GM21619 (cell line): ENCODE measurements at regions not wholly inside any gene's neighbourhood (a gene's known extent, or its start where the extent isn't known, plus 50 kb on each side); places are given as distances from the start of the nearest gene placed in this dataset.

Experiments used
- ATAC-seq: cut with Tn5 transposase; IDR thresholded peaks from one replicate; pipeline ENCODE4 v1.9.1; 2021; ENCODE audit not compliant: unreplicated experiment

DNA sequence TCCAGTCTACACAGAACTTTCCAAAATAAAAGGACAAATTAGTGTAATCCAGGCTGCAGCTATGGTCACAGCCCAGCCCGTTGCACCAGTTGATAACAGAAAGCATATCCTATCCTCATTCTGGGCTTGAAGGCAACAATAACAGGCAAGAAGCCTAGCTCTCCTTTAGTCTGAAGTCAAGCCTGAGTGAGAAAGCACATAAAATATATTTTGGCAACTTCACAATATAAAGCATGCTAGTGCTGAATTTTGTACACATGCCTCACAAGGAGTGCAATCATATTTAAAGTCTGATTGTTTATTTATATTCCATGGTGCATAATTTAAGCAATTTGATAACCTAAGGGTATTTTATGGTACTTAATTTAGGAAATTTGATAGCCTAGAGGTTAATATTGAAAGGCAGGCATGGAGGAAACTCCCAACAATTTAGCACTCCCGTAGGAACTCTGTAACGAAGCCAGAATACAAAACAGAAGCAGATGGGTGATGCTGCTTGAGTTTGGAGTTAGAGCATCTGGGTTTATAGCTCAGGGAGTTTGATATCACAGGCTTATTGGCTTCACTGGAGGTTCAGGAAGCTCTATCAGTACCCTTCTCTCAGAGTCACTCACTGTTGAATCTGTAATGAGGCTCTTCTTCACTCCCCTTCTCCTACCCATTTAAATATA lies 1199.1 kb upstream of the GYPC start:
- ATAC-seq, result no peak

DNA sequence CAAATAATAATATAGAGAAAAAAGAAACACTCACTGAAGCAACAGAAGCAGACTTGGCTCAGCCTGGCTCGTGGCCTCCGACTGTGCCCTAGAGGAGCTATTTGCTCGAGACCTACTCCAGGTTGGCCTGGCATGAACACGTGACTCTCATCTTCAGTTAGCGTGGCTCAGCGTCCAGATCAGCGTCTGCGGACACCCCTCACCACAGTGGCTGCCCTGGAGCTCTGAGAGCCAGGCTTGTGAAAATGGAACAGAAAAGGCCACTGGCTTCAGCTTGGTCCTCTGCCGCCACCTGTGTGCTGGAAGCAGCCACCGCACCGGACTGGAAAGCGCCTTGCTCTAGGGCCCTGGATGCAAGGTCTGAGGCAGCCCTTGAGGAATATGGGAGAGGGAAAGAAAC lies 1184.0 kb upstream of the GYPC start:
- no peak for ATAC-seq

DNA sequence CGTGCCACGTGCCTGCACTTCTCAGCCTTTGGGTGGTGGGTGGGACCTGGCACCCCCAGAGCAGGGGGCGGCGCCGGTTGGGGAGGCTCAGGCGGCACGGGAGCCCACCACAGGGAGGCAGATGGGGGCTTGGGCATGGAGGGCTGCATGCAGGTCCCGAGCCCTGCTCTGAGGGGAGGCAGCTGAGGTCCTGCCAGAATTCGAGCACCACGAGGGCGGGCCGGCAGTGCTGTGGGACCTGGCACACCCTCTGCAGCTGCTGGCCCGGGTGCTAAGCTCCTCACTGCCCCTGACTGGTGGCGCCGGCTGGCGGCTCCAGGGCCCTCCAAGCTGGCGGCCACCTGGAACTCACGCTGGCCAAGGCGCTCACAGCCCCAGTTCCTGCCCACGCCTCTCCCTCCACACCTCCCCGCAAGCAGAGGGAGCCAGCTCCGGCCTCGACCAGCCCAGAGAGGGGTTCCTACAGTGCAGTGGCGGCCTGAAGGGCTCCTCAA lies 1176.8 kb upstream of the GYPC start:
- ATAC-seq, result no peak

DNA sequence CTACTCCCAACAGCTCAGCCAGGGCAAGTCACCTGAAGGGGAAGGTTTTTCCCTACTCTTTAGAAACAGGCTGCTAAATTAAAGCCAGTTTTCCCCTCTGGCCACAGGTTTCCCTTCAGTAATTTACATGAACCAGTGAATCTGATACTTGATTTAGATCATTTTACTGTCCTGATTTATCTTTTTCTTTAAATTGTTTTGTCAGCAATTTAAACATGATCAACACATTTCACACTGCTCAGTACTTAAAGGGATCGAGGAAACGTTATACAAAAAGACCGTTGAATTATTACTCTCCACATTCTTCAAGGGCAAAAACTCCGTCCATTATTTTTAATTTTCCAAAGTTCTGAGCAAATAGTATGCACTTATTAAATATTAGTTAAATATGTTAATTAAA lies 1165.7 kb upstream of the GYPC start:
- ATAC-seq, result no peak

DNA sequence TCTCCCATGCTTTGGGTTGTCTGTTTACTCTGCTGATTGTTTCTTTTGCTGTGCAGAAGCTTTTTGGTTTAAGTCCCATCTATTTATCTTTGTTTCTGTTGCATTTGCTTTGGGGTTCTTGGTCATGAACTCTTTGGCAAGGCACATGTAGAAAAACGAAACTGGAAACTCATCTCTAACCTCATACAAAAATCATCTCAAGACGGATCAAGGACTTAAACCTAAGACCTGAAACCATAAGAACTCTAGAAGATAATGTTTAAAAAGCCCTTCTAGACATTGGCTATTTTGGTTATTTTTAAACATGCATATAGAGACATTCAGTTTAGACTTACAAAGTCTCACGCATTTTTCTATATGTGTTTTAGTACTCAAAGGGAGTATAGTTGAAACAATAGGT lies 1164.3 kb upstream of the GYPC start:
- ATAC-seq, result no peak

DNA sequence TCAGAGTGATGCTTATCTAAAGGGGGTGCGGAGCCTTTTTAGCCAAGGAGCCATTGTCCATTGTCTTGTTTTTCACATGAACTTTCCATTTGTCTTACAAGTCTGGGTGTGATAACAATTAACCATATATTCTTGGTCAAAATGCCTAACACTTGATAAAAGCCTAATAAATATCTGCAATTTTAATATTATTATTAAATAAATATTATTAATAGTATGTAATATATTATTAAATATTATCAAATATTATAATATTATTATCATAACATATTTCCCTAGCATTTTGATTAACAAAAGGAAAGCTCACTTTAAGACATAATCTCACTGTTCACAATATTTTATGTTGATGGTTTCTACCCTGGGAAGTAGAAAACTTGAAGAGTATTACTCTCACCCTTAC lies 1143.6 kb upstream of the GYPC start:
- no peak for ATAC-seq

DNA sequence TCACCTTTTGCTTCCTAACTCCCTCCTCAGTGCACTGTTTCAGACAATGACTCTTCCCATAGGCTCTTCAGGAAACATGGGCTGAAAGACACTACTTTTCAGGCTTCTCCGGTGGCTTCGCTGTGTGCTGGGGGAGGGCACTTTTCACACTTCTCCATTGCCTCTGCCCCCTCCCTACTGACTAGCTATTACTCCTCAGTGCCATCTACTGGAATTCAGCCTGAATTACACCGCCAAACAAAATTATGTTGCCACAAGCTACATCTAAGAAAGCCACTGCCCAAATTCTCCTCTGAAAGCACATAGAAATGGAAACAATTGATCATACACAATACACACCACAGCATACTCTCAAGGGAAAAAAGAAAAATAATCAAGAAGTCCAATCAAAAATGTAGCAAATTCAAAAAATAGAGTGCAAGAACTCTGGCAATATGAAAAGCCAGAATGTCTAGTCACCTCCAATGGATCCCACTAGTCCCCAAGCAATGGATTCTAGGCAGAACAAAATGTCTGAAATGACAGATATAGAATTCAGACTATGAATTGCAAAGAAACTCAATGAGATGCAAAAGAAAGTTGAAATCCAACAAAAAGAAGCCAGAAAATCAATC lies 1139.4 kb upstream of the GYPC start:
- no peak for ATAC-seq

DNA sequence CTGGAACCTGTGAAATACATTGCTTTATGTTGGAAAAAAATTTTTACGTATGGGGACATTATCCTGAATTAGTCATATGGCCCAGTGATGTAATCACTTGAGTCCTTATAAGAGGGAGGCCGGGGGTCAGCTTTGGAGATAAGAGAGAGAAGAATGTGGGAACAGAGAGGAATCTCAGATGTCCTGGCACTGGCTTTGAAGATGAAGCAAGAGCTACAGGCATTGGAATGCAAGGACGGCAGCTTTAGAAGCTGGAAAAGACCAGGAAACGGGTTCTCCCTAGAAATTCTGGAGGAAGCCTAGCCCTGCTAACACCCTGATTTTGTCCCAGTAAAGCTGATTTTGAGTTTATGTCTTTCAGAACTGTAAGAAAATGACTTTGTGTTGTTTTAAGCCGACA lies 1129.9 kb upstream of the GYPC start:
- ATAC-seq, result no peak

DNA sequence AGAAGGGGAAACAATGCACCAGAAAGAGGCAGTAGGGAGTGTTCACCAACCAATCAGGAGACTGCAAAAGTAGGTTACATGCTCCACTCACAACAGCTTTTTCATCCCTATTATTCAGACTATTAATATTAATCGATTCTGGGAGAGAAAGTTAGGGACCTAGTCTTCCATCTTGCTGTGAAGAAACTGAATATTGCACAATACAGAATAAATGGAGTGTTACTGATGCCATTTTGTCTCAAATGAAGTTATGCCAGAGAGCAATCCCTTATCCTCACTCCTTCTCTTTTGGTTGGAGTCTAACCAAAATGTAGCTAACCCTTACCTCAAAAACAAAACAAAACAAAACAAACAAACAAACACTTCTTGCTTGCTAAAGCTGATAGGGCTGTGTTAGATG lies 1120.9 kb upstream of the GYPC start:
- no peak for ATAC-seq

DNA sequence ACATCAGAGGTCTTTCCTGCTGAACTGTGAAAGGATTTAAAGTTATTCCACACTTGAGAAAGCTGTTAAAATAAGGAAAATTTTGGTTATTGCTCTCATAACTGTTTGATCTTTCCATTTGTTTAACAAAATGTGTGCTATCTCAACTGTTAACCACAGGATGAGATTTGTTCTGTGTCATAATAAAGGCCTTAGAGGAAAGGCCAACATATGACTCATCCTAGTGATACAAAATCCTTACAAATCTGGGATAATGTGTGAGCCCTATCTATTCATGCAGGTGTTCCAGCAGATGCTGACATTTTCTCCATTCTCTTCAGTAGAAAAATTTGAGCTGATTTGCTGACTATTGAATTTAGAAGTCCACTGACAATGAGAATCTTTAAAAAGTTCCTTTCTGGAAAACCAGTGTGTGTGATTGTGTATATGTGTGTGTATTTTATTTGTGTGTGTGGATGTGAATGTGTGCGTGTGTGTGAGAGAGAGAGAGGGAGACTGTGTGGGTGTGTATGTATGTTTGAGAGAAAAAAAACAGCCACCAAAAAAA lies 1111.9 kb upstream of the GYPC start:
- ATAC-seq, result no peak

DNA sequence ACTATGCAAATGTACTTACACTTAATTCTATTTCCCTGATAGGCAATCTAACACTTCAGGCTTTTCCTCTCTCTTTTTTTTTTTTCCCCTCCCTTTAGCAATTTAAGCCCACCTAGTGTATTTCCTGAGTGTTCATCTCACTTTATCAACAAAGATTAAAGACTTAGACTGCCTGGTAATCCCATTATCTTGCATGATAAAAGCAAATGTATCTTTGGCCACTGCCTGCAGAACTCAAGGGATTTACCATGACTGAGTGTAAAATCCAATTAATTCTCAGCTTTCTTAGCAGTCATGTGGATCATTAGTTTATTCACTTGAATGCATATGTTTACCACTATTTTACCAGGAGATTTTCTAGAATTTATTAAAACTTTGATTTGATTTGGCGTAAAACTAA lies 1102.2 kb upstream of the GYPC start:
- ATAC-seq, result no peak

DNA sequence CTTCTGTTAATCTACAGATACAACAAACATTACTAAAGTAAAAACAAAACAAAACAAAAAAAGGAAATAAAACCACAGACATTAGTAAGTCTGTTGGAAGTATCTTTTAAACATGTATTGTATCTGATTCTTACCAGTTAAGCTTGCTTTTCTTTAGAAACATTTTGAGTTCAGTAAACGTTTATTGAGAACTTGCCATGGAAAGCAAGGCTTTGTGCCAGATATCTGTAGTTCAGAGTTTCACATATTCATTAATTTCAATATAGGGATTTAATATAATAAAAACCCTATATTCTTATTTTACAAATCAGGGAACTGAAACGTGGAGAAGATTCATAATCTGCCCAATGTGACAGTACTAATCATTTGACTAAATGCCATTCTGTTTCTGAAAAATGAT lies 1101.0 kb upstream of the GYPC start:
- no peak for ATAC-seq

DNA sequence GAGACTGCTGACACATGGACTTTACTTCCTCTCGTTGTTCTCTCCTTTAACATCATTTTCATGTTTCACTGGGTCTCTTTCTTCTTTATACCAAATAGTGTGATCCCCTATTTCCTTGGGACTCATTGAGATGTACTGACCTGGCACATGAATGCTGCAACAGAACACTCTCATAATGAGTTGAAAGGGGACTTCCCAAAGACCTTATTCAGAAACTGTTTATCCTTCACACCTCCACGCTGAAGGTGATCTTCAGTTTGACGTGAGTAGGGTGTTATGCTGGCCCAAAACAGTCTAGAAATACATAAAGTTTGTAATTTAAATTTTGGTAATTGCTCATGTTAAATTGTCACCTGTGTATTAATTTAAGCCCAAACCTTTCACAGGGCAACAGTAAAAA lies 1096.8 kb upstream of the GYPC start:
- ATAC-seq, result no peak

DNA sequence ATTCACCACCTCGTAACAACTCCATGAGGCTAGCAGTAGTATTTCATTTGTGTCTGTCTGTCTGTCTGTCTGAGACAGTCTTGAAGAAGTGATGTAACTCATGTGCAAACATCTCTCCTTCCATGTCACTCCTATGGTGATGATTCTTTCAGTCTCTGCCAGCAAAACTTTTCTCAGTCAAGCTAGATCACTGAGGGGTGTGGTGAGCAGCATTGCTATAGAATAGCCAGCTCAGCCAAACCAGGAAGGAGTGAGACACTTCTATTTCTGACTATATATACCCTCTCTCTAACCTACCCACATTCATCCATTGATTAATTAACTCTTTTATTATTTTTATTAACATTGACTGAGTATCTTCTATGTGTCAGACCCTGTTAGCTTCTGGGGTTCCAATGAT lies 1095.1 kb upstream of the GYPC start:
- ATAC-seq, result no peak

DNA sequence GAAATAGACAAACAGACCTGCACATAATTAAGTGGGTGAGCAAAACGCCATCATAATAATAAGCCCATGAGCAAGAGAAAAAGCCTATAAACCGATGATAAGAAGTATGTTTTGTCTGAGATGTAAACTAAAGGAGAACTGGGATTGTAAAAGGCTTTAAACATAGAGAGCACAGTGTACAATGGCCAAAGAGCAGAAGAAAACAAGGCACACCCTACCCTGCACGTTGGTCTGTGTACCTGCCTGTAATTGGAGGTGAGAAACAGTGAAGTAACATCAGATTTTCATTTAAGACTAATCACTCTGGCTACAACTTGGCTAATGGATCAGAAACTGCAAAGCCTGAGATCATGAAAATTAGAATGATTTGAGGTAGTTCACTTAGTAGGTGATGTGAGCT lies 1094.7 kb upstream of the GYPC start:
- ATAC-seq, result no peak

DNA sequence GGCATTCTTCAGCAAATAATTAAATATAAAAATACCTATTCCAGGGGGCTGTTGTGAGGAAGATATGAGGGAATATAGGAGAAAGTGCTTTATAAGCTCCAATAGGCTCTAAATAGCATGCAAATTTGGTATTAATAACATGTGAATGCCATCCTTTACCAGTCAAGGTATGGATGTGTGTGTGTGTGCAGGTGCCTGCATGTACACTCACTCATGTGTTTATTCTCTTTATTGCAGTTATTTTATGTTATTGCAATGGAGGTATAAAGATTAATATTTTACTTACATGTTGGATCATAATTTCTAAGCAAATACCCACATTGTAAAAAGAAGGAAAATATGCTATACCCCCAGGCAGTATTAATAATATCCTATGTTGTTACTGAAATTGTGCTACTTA lies 1093.0 kb upstream of the GYPC start:
- no peak for ATAC-seq

DNA sequence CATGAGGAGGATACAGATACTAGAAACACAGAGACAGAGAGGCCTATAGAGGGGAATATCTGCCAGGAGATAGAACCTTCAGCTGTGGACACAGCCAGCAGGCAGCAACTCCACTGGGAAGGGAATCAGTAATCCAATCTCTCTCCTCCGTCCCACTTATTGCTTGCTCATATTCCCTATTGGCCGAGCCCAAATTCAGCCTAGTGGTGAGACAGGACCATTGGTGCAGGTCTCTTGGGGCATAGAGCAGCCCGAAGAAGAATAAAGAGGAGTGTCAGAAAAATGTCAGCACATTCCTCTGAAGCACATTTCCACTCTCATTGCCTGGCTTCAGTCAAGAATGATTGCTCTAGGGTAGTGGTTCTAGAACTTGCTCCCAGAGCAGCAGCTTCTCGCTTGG lies 1091.5 kb upstream of the GYPC start:
- no peak for ATAC-seq

DNA sequence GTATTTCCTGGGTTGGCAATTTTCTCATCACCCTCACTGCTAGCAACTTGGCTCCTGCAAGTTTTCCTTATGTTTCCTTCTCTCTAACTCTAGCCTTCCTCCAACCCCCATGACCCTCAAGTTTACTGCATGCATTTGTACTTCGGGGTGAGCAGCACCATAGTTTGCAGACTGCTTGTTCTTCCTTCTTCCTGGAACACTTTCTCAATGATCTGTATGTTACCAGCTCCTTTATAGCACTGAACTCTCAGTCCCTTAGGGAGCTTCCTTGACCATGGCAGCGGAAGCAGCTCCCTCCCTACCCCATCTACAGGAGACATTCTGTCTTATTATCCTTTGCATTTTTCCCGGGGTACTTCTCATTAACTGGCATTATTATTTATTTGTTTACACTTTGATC lies 1089.5 kb upstream of the GYPC start:
- no peak for ATAC-seq

DNA sequence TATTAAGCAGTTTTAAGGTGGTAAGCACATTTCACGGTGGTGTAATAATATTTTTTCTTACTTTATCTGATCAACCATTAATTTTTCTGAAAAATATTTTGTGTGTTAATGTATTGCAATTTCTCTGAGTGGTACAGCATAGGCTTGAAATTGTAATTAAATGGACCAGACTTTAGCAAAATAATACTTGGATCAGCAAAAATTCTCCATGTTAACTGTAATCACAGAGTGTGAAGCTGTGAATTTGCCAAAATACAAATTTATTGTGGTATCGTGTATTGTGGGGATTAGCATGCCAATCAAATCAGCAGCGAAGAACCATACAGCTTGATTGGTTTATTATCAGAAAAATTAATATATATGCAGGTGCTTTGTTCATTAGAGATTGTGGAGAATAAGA lies 1088.9 kb upstream of the GYPC start:
- ATAC-seq, result no peak

DNA sequence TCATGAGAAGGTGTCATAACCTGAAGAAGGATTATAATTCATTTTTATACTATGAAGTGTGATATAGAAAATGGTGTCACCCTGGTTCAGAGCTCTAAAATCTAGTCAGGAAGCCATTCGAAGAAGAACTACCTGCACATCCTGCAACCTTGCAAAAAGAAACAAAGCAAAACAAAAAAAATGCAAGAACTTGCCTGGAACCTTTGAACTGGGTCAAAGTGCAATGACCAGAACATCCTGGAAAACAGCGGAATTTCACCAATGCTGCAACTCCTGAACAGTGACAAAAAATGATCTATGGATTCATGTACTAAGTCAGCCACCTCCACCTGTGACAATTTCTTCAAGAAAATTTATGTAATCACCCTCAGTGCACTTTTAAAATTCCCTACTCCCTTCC lies 1083.3 kb upstream of the GYPC start:
- no peak for ATAC-seq

DNA sequence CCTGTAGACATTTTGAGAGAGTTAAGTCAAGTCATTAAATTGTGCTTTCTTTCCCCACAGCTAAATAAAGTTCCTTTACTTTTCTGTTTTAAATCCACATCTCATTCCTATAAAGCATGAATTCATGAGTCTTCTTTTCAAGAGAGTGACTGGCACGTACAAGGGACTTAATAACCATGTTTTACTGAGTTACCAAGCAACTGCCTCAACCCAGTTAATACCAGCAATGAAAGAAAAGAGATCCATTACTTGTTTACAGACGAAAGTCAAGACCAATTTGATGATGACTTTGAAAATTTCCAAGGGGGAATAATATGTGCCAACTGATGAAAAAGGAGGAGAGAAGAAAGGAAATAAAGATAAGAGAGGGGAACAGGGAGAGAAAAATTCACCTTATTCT lies 1082.5 kb upstream of the GYPC start:
- no peak for ATAC-seq

DNA sequence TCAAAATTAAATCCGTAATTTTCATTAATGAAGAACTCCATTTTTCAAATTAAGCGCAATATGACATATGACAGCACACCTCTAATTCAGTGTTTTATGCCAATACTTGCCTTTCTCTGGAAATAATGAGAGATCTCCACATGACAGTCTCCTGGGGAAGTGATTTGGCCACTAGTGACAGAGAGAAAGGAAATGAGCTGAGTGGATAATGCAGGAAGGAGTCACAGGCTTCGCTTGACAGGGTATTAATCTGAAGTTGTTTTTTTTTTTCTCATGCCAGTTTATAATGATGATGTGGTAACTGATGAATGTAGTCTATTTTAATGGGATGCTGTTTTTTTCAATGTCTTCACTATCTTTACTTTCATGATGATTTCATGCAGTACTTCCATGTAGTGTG lies 1079.4 kb upstream of the GYPC start:
- no peak for ATAC-seq

DNA sequence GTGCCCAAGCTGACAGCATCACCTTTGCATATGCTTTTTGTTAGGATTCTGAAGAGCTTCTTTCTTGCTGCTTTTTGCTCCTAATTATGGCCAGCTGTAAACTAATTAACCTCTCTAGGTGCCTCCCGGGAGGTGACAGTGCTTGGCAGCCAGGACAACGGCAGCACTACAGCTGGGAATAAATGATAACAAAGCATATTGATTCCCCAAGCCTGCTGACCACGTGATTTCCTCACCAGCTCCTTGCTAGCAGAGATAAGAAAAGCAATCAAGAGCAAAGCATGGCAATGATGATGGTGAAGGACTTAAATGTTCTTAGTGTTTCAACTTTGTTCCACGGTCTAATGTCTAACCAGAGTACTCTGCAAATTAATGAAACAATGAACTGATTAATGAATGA lies 1074.4 kb upstream of the GYPC start:
- no peak for ATAC-seq
